AG09319 (cell line): ENCODE measurements at regions not wholly inside any gene's neighbourhood (a gene's known extent, or its start where the extent isn't known, plus 50 kb on each side); places are given as distances from the start of the nearest gene placed in this dataset.
"Not testable (repeated sequence)": the region's sequence is repeated elsewhere in the genome, so short reads cannot be mapped to it uniquely, and the experiment has no call there.

Source experiments
- DNase-seq: peaks from one replicate; pipeline ENCODE4 v3.0.0-alpha.2; 2010; ENCODE audit warnings: low read depth; ENCODE audit errors: extremely low read depth
- TF ChIP-seq, protein P1 (sequence below): IDR thresholded peaks from 2 replicates; pipeline ENCODE4 v1.5.1; 2011; ENCODE audit warnings: low read depth, mild to moderate bottlenecking, inconsistent platforms, low read length, moderate library complexity

DNA sequence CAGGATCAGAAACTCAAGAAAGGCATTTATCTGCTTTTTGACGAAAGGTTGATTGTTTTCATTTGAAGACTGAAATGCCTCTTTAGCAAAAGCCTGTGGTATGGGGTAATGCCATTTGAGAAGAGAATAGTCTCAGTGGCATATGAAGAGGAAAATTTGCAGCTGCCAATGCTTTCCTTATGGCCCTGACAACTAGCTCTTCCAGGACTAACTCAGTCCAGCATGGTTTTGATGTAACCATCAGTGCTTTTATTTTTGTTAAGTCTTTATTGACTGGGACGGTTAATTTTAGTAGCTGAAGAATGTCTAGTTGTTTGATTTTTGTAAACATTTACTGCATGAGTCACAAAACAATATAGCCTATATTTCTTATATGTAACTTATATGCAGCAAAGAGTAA, 158.4 kb downstream of the LNPK start:
- DNase-seq = no peak
- TF ChIP-seq, protein P1, sequence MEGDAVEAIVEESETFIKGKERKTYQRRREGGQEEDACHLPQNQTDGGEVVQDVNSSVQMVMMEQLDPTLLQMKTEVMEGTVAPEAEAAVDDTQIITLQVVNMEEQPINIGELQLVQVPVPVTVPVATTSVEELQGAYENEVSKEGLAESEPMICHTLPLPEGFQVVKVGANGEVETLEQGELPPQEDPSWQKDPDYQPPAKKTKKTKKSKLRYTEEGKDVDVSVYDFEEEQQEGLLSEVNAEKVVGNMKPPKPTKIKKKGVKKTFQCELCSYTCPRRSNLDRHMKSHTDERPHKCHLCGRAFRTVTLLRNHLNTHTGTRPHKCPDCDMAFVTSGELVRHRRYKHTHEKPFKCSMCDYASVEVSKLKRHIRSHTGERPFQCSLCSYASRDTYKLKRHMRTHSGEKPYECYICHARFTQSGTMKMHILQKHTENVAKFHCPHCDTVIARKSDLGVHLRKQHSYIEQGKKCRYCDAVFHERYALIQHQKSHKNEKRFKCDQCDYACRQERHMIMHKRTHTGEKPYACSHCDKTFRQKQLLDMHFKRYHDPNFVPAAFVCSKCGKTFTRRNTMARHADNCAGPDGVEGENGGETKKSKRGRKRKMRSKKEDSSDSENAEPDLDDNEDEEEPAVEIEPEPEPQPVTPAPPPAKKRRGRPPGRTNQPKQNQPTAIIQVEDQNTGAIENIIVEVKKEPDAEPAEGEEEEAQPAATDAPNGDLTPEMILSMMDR = no peak

DNA sequence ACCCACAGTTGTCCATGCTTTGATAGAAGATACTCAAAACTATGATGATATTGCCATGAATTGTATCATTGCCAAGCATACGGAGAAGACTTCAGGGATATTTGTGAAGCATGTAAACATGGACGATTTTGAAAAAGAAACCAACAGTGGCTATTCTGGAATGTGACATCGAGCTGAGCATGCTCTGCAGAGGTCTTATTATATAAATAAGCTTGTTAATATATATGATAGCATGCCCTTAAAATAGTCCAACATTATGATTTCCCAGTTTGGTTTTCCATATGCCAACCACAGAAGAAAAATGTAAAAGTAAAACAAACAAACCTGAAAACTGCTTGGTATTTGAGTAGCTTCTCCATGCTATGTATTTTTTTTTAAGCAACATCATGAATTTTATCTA, 159.1 kb downstream of the LNPK start:
- DNase-seq = no peak
- TF ChIP-seq, protein P1 = no peak

DNA sequence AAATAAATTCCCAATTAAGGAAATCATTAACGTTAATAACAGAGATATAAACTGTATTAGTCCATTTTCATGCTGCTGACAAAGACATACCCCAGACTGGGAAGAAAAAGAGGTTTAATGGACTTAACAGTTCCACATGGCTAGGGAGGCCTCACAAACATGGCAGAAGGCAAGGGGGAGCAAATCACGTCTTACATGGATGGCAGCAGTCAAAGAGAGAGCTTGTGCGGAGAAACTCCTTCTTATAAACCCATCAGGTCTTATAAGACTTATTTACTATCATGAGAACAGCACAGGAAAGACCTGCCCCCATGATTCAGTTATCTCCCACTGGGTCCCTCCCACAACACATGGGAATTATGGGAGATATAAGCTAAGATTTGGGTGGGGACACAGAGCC, 161.3 kb downstream of the LNPK start:
- not testable (repeated sequence) for DNase-seq

DNA sequence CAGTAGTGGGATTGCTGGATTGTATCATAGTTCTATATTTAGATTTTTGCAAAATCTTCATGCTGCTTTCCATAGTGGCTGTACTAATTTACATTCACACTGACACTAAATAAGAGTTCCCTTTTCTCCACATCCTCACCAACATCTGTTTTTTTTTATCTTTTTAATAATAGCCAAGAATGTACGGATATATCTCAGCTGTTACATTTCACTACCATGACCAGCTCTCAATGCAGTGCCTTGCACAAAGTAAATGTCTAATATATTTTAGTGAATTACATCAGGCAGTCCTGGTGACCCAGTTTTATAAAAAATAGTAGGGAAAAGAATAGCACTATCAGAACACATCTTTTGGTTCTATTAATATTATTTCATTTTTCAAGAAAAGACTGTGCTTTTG, 161.8 kb downstream of the LNPK start:
- DNase-seq = no peak
- TF ChIP-seq, protein P1 = no peak

DNA sequence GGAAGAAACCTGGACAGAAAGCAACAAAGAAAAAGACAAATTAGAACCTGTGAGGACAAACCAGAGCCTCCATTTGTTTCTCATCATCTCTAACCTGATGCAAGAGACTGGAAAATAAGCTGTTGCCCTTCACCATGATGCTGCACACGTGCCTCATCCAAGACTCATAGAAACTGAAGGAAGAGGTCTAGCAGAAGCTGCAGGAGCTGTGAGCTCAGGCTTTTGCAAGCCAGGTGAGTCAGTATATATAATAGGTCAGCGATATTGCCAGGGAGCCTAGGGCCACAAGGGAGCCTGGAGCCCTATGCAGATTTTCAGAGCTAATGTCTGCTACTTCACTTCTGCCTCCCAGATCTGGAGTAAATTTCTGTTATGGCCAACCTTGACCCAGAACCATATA, 163.1 kb downstream of the LNPK start:
- TF ChIP-seq, protein P1 = no peak
- no peak for DNase-seq

DNA sequence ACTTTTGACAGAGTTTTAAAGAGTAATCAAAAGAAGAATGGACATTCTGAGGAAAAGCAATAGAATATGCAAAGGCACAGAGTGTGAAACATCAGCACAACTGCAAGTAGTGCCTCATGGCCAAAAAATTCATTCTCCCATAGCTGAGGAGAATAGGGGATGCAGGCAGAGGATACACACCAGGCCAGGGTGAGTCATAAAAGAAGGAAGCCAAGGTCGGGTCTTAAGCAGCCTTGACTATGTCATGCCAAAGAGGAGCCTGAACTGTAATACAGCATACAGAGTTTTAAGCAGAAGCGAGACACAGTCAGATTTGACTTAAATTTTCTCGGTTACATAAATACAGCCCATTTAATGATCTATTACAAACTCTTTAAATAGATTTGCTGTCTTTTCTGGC, 165.0 kb downstream of the LNPK start:
- DNase-seq = peak; percentile 61
- TF ChIP-seq, protein P1 = no peak

DNA sequence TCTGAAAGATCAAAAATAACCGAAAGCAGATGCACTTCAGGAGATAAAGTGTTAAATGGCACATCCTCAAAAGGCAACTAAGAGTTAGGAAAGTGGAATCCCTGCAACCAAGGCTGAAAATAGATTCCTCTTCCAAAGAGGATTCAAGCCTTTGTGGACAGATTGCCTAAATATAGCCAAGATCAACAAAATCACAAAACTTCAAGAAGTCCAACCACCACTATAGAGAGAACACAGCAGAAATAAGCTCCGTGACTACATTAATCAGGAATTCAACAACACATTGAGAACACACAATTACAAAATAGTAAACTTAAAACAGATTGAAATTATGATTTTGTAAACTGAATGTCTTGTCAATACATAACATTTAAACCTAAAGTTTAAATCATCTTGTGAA, 165.7 kb downstream of the LNPK start:
- TF ChIP-seq, protein P1 = no peak
- no peak for DNase-seq

DNA sequence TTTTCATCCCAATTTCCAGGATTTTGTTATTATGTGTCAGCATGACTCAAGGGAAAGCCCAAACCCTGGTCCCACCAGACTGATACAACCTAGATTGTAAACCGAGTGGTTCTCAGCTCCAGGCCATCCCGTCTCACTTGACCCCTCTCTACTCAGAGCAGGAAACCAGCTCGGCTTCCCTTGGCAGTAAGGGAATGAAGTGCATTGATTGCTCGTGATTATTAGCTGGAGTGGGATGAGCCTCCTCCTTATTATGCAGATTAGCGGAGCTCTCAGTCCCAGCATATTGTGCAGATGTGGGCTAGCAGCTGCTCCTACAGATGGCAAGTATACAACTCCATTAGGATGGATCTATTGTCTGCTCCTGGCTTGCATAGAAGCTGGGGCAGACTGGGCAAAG, 167.6 kb downstream of the LNPK start:
- no peak for DNase-seq
- TF ChIP-seq, protein P1 = no peak
